K562 (cell line): ENCODE measurements at regions not wholly inside any gene's neighbourhood (a gene's known extent, or its start where the extent isn't known, plus 50 kb on each side); places are given as distances from the start of the nearest gene placed in this dataset.

Source experiments
- ATAC-seq: fragments of 200-7000 bp; cut with Tn5 transposase; 3 replicates; pipeline ENCODE4 v1.9.1; 2020; ENCODE audit warnings: moderate library complexity
- BruUV-seq: library from RNA; stranded (reverse); fragments of 400-500 nt; replicated peaks from 2 replicates; lab custom pipeline; 2021; lab: Mats Ljungman, UMichigan
- CTCF ChIA-PET: fragments of 300-600 bp; formaldehyde crosslinking; extraction: SDS; loops from one replicate; lab custom pipeline; 2021; ENCODE audit warnings: low intra/inter-chr PET ratio; lab: Yijun Ruan, JAX
- POLR2A ChIA-PET: fragments of 300-600, 350-650 bp; sonication (Branson Sonifier 250); formaldehyde crosslinking; extraction: SDS; loops from one replicate; lab custom pipeline; 2021; ENCODE audit warnings: antibody characterized with exemption, inconsistent platforms; lab: Yijun Ruan, JAX
- DNase-seq, 4 experiments: peaks; one replicate each; pipeline versions ENCODE4 v3.0.0 to v3.0.0-alpha.2; 2011 to 2018; ENCODE audit warnings: low spot score in 3 of 4, mixed read lengths in 3 of 4; ENCODE audit errors: extremely low read depth in 1 of 4
- FAIRE-seq: peaks from 2 replicates; lab custom pipeline; 2011; peaks lifted over from hg19 to GRCh38; lab: Jason Lieb, UNC
- H2AFZ ChIP-seq: 2 replicates; pipeline ENCODE4 v1.6.0; 2011; ENCODE audit warnings: low read depth, low read length, control low read depth, inconsistent platforms
- H3K27ac ChIP-seq: fragments of 200-600 bp; 3 replicates; pipeline ENCODE4 v1.8.0; 2011; ENCODE audit warnings: low read depth, mild to moderate bottlenecking, control low read depth, inconsistent platforms, low read length, moderate library complexity, mixed read lengths; ENCODE audit errors: extremely low read depth
- H3K27me3 ChIP-seq, 2 experiments: fragments of 300-600 bp in 1 of 2; 2 replicates in 1 of 2; 3 replicates in 1 of 2; pipeline versions ENCODE4 v1.6.0 to v1.8.0; 2011; ENCODE audit warnings: inconsistent platforms in 2 of 2, low read length in 2 of 2, mild to moderate bottlenecking in 1 of 2, mixed read lengths in 1 of 2, moderate library complexity in 1 of 2; ENCODE audit not compliant: control insufficient read depth in 2 of 2, insufficient read depth in 2 of 2
- H3K36me3 ChIP-seq: fragments of 300-600 bp; 3 replicates; pipeline ENCODE4 v1.8.0; 2011; ENCODE audit warnings: mild to moderate bottlenecking, low read length, inconsistent platforms; ENCODE audit not compliant: control insufficient read depth, insufficient read depth
- H3K4me1 ChIP-seq, 2 experiments: fragments of 200-600 bp in 1 of 2; replicated peaks in 1 of 2; 2 replicates in 1 of 2; 3 replicates in 1 of 2; pipeline versions ENCODE4 v1.5.1 to v1.8.0; 2011; ENCODE audit warnings: inconsistent platforms in 2 of 2, low read length in 2 of 2, mild to moderate bottlenecking in 1 of 2, mixed read lengths in 1 of 2, moderate library complexity in 1 of 2; ENCODE audit not compliant: control insufficient read depth in 2 of 2, insufficient read depth in 2 of 2
- H3K4me2 ChIP-seq: 2 replicates; pipeline ENCODE4 v1.6.1; 2011; ENCODE audit warnings: low read length, control low read depth, inconsistent platforms, mixed read lengths; ENCODE audit not compliant: insufficient read depth
- H3K4me3 ChIP-seq: fragments of 200-600 bp; sonication (generic), shearing (Covaris generic); 2 replicates; pipeline ENCODE4 v1.5.1; 2016; ENCODE audit warnings: control low read depth, inconsistent platforms
- H3K79me2 ChIP-seq: fragments of 200-600 bp; 3 replicates; pipeline ENCODE4 v1.8.0; 2011; ENCODE audit warnings: low read length, inconsistent platforms; ENCODE audit not compliant: control insufficient read depth, insufficient read depth
- H3K9ac ChIP-seq, 2 experiments: 2 replicates each; pipeline versions ENCODE4 v1.6.0 to v1.6.1; 2011; ENCODE audit warnings: low read depth in 2 of 2, low read length in 2 of 2, control low read depth in 1 of 2, inconsistent platforms in 1 of 2, mild to moderate bottlenecking in 1 of 2, mixed read lengths in 1 of 2; ENCODE audit not compliant: insufficient read depth in 1 of 2
- H3K9me1 ChIP-seq: one replicate; pipeline ENCODE4 v1.6.0; 2011; ENCODE audit warnings: inconsistent platforms, mild to moderate bottlenecking, low read length, moderate library complexity; ENCODE audit not compliant: control insufficient read depth, insufficient read depth
- H3K9me3 ChIP-seq: replicated peaks from 2 replicates; pipeline ENCODE4 v1.5.1; 2011; ENCODE audit warnings: low read depth, low read length, inconsistent platforms; ENCODE audit not compliant: control insufficient read depth, insufficient read depth
- H4K20me1 ChIP-seq: replicated peaks from 2 replicates; pipeline ENCODE4 v1.6.1; 2011; ENCODE audit warnings: low read length, inconsistent platforms, mixed read lengths; ENCODE audit not compliant: control insufficient read depth, insufficient read depth
- HMGN3 ChIP-seq: IDR thresholded peaks from 2 replicates; pipeline ENCODE4 v1.6.1; 2011; ENCODE audit warnings: borderline replicate concordance, low read depth, mild to moderate bottlenecking, mixed read lengths, low read length; ENCODE audit not compliant: insufficient read length; ENCODE audit errors: extremely low read depth
- ZNF212 ChIP-seq: fragments of 450-650 bp; formaldehyde crosslinking; IDR thresholded peaks from 2 replicates; pipeline ENCODE4 v1.4.0; 2020; ENCODE audit warnings: mild to moderate bottlenecking
- ZNF449 ChIP-seq: fragments of 250-450 bp; sonication (Bioruptor Pico); IDR thresholded peaks from 2 replicates; pipeline ENCODE4 v1.8.0; 2022; ENCODE audit warnings: moderate library complexity, mild to moderate bottlenecking, inconsistent platforms
- ZNF518B ChIP-seq: fragments of 250-450 bp; sonication (Bioruptor Pico); IDR thresholded peaks from 2 replicates; pipeline ENCODE4 v1.5.0; 2021; ENCODE audit warnings: mild to moderate bottlenecking, moderate library complexity
- WGBS: fragments of 100-300 bp; shearing (Covaris generic); methylation state at CpG from one replicate; pipeline ENCODE4 v1.1.6; 2016; ENCODE audit warnings: low coverage, mixed read lengths; ENCODE audit not compliant: insufficient coverage; ENCODE audit errors: missing lambda C conversion rate; 5-methylcytosine and 5-hydroxymethylcytosine counted together
- in situ Hi-C: fragments of 300-500 bp; cut with MboI; formaldehyde crosslinking; loops from 4 replicates; pipeline ENCODE4 v1.15.0; 2018; ENCODE audit warnings: inconsistent platforms, mixed read lengths
- intact Hi-C: fragments of 100-400 bp; cut with micrococcal nuclease; formaldehyde crosslinking; loops from 2 replicates; pipeline ENCODE4 v1.14.2; 2022
- TF ChIP-seq, protein P1 (sequence below), 3 experiments: fragments of 200-800 bp in 1 of 3; fragments of 250-450 bp in 1 of 3; fragments of 450-650 bp in 1 of 3; sonication (Bioruptor Pico) in 1 of 3; sonication (Bioruptor generic) in 1 of 3; formaldehyde crosslinking in 1 of 3; IDR thresholded peaks; 2 replicates each; pipeline versions ENCODE4 v1.6.1 to v1.8.0; 2016 to 2022; ENCODE audit warnings: mild to moderate bottlenecking in 2 of 3, missing genetic modification characterization in 2 of 3, missing compliant biosample characterization in 1 of 3, moderate library complexity in 1 of 3
- TF ChIP-seq, protein P2 (sequence below): sonication (generic); formaldehyde crosslinking; IDR thresholded peaks from 2 replicates; pipeline ENCODE4 v1.8.0; 2022; ENCODE audit warnings: missing genetic modification reagents, mild to moderate bottlenecking, borderline replicate concordance

DNA sequence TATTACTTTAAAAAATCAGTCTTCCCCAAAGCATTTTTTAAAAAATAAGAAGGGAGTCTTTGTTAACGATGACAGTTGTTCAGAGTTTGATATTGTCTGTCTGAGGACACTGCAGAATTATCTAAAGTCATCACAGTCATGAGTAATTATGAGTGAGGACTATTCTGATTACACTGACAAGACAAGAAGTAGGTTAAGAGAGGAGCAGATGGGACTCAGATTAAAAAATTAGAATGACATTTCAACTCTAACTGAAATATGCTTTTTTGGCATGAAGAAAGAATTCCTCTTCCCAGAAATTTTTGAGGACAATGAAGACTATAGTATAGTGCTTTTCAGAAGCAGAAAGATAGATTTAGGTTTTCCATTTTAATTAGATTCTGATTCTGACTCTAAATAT is 456.5 kb downstream of the EPHA7 start:
- no peak for FAIRE-seq
- H3K9me3 ChIP-seq: no peaks in the 10 kb centered on the region; the same call in 1 of the 2 replicates
- no peak overlapping the region for H3K27ac ChIP-seq
- H3K9me1 ChIP-seq: no peaks in the 10 kb centered on the region
- no peak overlapping the region for H2AFZ ChIP-seq
- no peak for ATAC-seq
- POLR2A ChIA-PET: no interaction called here
- no peaks in the 10 kb centered on the region for H4K20me1 ChIP-seq
- no TSS peak for BruUV-seq
- in situ Hi-C loops: no loop called here
- intact Hi-C loops: no loop called here
- WGBS: 0% methylated on average over 1 of the region's 1 CpG
- H3K4me1 ChIP-seq: no peaks in the 10 kb centered on the region
- no peaks in the 10 kb centered on the region for H3K36me3 ChIP-seq
- no peak for DNase-seq
- H3K4me3 ChIP-seq: no peak overlapping the region
- CTCF ChIA-PET: no interaction called here
- TF ChIP-seq ZNF449 (CRISPR knock-in tag) (no peak), ZNF518B (CRISPR knock-in tag) (no peak), HMGN3 (no peak), ZNF212 (no peak)
- TF ChIP-seq, protein P1, sequence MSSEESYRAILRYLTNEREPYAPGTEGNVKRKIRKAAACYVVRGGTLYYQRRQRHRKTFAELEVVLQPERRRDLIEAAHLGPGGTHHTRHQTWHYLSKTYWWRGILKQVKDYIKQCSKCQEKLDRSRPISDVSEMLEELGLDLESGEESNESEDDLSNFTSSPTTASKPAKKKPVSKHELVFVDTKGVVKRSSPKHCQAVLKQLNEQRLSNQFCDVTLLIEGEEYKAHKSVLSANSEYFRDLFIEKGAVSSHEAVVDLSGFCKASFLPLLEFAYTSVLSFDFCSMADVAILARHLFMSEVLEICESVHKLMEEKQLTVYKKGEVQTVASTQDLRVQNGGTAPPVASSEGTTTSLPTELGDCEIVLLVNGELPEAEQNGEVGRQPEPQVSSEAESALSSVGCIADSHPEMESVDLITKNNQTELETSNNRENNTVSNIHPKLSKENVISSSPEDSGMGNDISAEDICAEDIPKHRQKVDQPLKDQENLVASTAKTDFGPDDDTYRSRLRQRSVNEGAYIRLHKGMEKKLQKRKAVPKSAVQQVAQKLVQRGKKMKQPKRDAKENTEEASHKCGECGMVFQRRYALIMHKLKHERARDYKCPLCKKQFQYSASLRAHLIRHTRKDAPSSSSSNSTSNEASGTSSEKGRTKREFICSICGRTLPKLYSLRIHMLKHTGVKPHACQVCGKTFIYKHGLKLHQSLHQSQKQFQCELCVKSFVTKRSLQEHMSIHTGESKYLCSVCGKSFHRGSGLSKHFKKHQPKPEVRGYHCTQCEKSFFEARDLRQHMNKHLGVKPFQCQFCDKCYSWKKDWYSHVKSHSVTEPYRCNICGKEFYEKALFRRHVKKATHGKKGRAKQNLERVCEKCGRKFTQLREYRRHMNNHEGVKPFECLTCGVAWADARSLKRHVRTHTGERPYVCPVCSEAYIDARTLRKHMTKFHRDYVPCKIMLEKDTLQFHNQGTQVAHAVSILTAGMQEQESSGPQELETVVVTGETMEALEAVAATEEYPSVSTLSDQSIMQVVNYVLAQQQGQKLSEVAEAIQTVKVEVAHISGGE (CRISPR knock-in tag; IDR thresholded peaks at IDR 0.05): no peak
- TF ChIP-seq, protein P2, sequence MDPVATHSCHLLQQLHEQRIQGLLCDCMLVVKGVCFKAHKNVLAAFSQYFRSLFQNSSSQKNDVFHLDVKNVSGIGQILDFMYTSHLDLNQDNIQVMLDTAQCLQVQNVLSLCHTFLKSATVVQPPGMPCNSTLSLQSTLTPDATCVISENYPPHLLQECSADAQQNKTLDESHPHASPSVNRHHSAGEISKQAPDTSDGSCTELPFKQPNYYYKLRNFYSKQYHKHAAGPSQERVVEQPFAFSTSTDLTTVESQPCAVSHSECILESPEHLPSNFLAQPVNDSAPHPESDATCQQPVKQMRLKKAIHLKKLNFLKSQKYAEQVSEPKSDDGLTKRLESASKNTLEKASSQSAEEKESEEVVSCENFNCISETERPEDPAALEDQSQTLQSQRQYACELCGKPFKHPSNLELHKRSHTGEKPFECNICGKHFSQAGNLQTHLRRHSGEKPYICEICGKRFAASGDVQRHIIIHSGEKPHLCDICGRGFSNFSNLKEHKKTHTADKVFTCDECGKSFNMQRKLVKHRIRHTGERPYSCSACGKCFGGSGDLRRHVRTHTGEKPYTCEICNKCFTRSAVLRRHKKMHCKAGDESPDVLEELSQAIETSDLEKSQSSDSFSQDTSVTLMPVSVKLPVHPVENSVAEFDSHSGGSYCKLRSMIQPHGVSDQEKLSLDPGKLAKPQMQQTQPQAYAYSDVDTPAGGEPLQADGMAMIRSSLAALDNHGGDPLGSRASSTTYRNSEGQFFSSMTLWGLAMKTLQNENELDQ (CRISPR knock-in tag): no peak
- H3K79me2 ChIP-seq: no peaks in the 10 kb centered on the region
- H3K4me2 ChIP-seq: no peak overlapping the region
- H3K27me3 ChIP-seq: no peaks in the 10 kb centered on the region
- H3K9ac ChIP-seq: no peak overlapping the region
